A549 (cell line): ENCODE measurements at regions not wholly inside any gene's neighbourhood (a gene's known extent, or its start where the extent isn't known, plus 50 kb on each side); places are given as distances from the start of the nearest gene placed in this dataset.

ENCODE experiments used
- ATAC-seq, 2 experiments: fragments of 200-7000 bp in 1 of 2; fragments of >200 bp in 1 of 2; cut with Nextera tagmentation in 1 of 2; cut with Tn5 transposase in 1 of 2; 3 replicates each; pipeline versions ENCODE4 v1.8.0 to v1.9.1; 2018 to 2020; ENCODE audit warnings: mild to moderate bottlenecking in 1 of 2, moderate library complexity in 1 of 2
- CTCF ChIA-PET: fragments of 300-600 bp; sonication (Branson Sonifier 250); formaldehyde crosslinking; extraction: SDS; loops from one replicate; lab custom pipeline; 2021; ENCODE audit warnings: antibody characterized with exemption, inconsistent platforms; lab: Yijun Ruan, JAX
- POLR2A ChIA-PET: fragments of 350-600 bp; formaldehyde crosslinking; extraction: SDS; loops from one replicate; lab custom pipeline; 2021; ENCODE audit warnings: antibody characterized with exemption, inconsistent platforms; lab: Yijun Ruan, JAX
- DNase-seq, 2 experiments: peaks; one replicate each; pipeline versions ENCODE4 v3.0.0 to v3.0.0-alpha.2; 2011 to 2016; ENCODE audit warnings: low read depth in 1 of 2, low spot score in 1 of 2
- FAIRE-seq: peaks from 2 replicates; lab custom pipeline; 2011; peaks lifted over from hg19 to GRCh38; lab: Jason Lieb, UNC
- H3K27ac ChIP-seq, 2 experiments: fragments of >200 bp; sonication (Bioruptor Twin); formaldehyde crosslinking; 3 replicates each; pipeline ENCODE4 v1.5.1; 2016 to 2017
- H3K4me1 ChIP-seq: fragments of >200 bp; sonication (Bioruptor Twin); formaldehyde crosslinking; 3 replicates; pipeline ENCODE4 v1.6.1; 2016
- H3K4me2 ChIP-seq: fragments of >200 bp; sonication (Bioruptor Twin); formaldehyde crosslinking; 3 replicates; pipeline ENCODE4 v1.6.1; 2016
- H3K4me3 ChIP-seq: fragments of >200 bp; sonication (Bioruptor Twin); formaldehyde crosslinking; 3 replicates; pipeline ENCODE4 v1.5.1; 2016
- H3K9me3 ChIP-seq: fragments of >200 bp; sonication (Bioruptor Twin); formaldehyde crosslinking; 3 replicates; pipeline ENCODE4 v1.6.1; 2016
- CHD4 ChIP-seq: fragments of 200-600 bp; sonication (generic); IDR thresholded peaks from 2 replicates; pipeline ENCODE4 v1.6.1; 2016; ENCODE audit warnings: antibody characterized with exemption, mild to moderate bottlenecking, borderline replicate concordance
- CTCF ChIP-seq: fragments of >200 bp; sonication (Bioruptor Twin); formaldehyde crosslinking; IDR thresholded peaks from 3 replicates; pipeline ENCODE4 v1.5.1; 2016
- ESRRA ChIP-seq: fragments of 150-350 bp; IDR thresholded peaks from 2 replicates; pipeline ENCODE4 v1.6.1; 2014; ENCODE audit warnings: mild to moderate bottlenecking, low read length, borderline replicate concordance
- GATA3 ChIP-seq: IDR thresholded peaks from 2 replicates; pipeline ENCODE4 v1.6.1; 2012; ENCODE audit warnings: borderline replicate concordance
- HDAC2 ChIP-seq: fragments of 200-600 bp; sonication (generic); IDR thresholded peaks from 2 replicates; pipeline ENCODE4 v1.6.1; 2016
- HES2 ChIP-seq: fragments of >200 bp; sonication (Bioruptor Twin); formaldehyde crosslinking; IDR thresholded peaks from 2 replicates; pipeline ENCODE4 v1.6.1; 2016
- HMGXB4 ChIP-seq: fragments of 250-450 bp; sonication (Bioruptor Pico); IDR thresholded peaks from 2 replicates; pipeline ENCODE4 v1.5.0; 2021; ENCODE audit warnings: mild to moderate bottlenecking, moderate library complexity, borderline replicate concordance
- HOXA7 ChIP-seq: fragments of 250-450 bp; sonication (Bioruptor Pico); IDR thresholded peaks from 2 replicates; pipeline ENCODE4 v1.5.0; 2020; ENCODE audit warnings: mild to moderate bottlenecking, moderate library complexity
- HOXB5 ChIP-seq: fragments of 250-450 bp; sonication (Bioruptor Pico); IDR thresholded peaks from 2 replicates; pipeline ENCODE4 v1.5.0; 2020; ENCODE audit warnings: mild to moderate bottlenecking, moderate library complexity
- KDM1A ChIP-seq: fragments of 200-600 bp; sonication (generic); IDR thresholded peaks from 2 replicates; pipeline ENCODE4 v1.6.1; 2016; ENCODE audit warnings: low read depth, mild to moderate bottlenecking
- KDM5A ChIP-seq: fragments of 200-600 bp; sonication (generic); IDR thresholded peaks from 2 replicates; pipeline ENCODE4 v1.6.1; 2016; ENCODE audit warnings: antibody characterized with exemption, mild to moderate bottlenecking
- NFE2L2 ChIP-seq: fragments of 150-350 bp; conservative IDR thresholded peaks from 2 replicates; pipeline ENCODE4 v1.6.1; 2014; ENCODE audit warnings: low read length
- NR3C1 ChIP-seq: fragments of >200 bp; sonication (Bioruptor Twin); formaldehyde crosslinking; IDR thresholded peaks from 3 replicates; pipeline ENCODE4 v1.6.1; 2017
- POLR2AphosphoS2 ChIP-seq: conservative IDR thresholded peaks from 2 replicates; pipeline ENCODE4 v1.6.1; 2012; ENCODE audit warnings: low read length, improper control_type of control experiment, inconsistent platforms
- RCOR1 ChIP-seq: fragments of 150-350 bp; IDR thresholded peaks from 2 replicates; pipeline ENCODE4 v1.6.1; 2014; ENCODE audit warnings: antibody characterized with exemption, low read length, low read depth
- TFCP2L1 ChIP-seq: fragments of 250-450 bp; sonication (Bioruptor Pico); IDR thresholded peaks from 2 replicates; pipeline ENCODE4 v1.5.0; 2021; ENCODE audit warnings: mild to moderate bottlenecking
- TP53 ChIP-seq: fragments of 250-450 bp; sonication (Bioruptor Pico); IDR thresholded peaks from 2 replicates; pipeline ENCODE4 v1.5.0; 2021; ENCODE audit warnings: mild to moderate bottlenecking, moderate library complexity
- USF2 ChIP-seq: fragments of 450-650 bp; IDR thresholded peaks from 2 replicates; pipeline ENCODE4 v1.6.1; 2014; ENCODE audit warnings: antibody characterized with exemption
- ZFP36 ChIP-seq: fragments of 450-650 bp; IDR thresholded peaks from 2 replicates; pipeline ENCODE4 v1.6.1; 2014; ENCODE audit warnings: borderline replicate concordance; ENCODE audit not compliant: partially characterized antibody
- ZNF302 ChIP-seq: fragments of 250-450 bp; sonication (Bioruptor Pico); IDR thresholded peaks from 2 replicates; pipeline ENCODE4 v1.9.0; 2021; ENCODE audit warnings: inconsistent platforms, mild to moderate bottlenecking, moderate library complexity
- ZSCAN20 ChIP-seq: fragments of 250-450 bp; sonication (Bioruptor Pico); IDR thresholded peaks from 2 replicates; pipeline ENCODE4 v1.8.0; 2022; ENCODE audit warnings: mild to moderate bottlenecking, moderate library complexity
- WGBS: methylation state at CpG from one replicate; pipeline ENCODE4 v1.1.6; 2017; ENCODE audit errors: missing lambda C conversion rate; 5-methylcytosine and 5-hydroxymethylcytosine counted together
- TF ChIP-seq, protein P1 (sequence below): IDR thresholded peaks from 2 replicates; pipeline ENCODE4 v1.6.1; 2012; ENCODE audit warnings: low read depth, borderline replicate concordance
- TF ChIP-seq, protein P2 (sequence below): fragments of 150-350 bp; IDR thresholded peaks from 2 replicates; pipeline ENCODE4 v1.6.1; 2014; ENCODE audit warnings: low read depth, mild to moderate bottlenecking, low read length
- TF ChIP-seq, protein P3 (sequence below): IDR thresholded peaks from 2 replicates; pipeline ENCODE4 v1.6.1; 2012

GRCh38 chr16:79543219-79543618, 57.3 kb downstream of the MAF start:
- FAIRE-seq, result no peak

DNA sequence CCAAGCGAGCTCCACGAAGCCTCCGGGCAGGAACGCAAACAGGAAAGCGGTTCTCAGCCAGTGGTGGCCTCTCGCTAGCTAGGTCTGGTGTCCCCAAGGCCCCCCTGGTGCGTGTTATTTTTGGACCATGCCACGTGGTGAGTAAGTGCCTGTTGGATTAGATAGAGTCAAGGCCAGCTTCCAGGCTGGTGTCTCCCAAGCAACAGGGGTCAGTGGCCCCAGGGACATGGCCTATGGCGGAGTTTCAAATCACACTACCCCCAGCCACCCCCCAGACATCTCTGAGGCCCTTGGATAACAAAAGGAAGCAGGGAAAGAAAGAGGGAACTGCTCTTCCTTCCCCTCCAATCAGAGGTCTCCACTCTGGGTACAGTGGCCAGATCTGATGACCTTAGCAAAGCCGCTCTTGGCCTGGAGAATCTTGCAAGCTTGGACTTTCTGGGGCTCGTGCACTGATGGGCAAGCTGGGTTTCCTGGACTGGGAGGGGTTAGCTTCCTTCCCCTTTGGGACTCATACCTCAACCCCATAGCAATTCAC, 58.2 kb downstream of the MAF start:
- POLR2A ChIA-PET, result no interaction called here
- H3K4me2 ChIP-seq, result no peak overlapping the region
- FAIRE-seq (no peak), ATAC-seq (no peak), DNase-seq (no peak)
- H3K27ac ChIP-seq, result no peak overlapping the region
- no peak overlapping the region for H3K4me3 ChIP-seq
- TF ChIP-seq, protein P1, sequence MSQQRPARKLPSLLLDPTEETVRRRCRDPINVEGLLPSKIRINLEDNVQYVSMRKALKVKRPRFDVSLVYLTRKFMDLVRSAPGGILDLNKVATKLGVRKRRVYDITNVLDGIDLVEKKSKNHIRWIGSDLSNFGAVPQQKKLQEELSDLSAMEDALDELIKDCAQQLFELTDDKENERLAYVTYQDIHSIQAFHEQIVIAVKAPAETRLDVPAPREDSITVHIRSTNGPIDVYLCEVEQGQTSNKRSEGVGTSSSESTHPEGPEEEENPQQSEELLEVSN, result no peak
- TF ChIP-seq TP53 (CRISPR knock-in tag) (no peak), GATA3 (no peak), CHD4 (no peak), USF2 (no peak), HOXA7 (CRISPR knock-in tag) (no peak), NFE2L2 (no peak), CTCF (no peak), ZNF302 (CRISPR knock-in tag) (no peak), ESRRA (no peak), KDM5A (no peak), KDM1A (no peak), RCOR1 (no peak), POLR2AphosphoS2 (no peak), HDAC2 (no peak), NR3C1 (no peak), ZSCAN20 (CRISPR knock-in tag) (no peak)
- TF ChIP-seq, protein P2, sequence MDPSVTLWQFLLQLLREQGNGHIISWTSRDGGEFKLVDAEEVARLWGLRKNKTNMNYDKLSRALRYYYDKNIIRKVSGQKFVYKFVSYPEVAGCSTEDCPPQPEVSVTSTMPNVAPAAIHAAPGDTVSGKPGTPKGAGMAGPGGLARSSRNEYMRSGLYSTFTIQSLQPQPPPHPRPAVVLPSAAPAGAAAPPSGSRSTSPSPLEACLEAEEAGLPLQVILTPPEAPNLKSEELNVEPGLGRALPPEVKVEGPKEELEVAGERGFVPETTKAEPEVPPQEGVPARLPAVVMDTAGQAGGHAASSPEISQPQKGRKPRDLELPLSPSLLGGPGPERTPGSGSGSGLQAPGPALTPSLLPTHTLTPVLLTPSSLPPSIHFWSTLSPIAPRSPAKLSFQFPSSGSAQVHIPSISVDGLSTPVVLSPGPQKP, result no peak
- TF ChIP-seq, protein P3, sequence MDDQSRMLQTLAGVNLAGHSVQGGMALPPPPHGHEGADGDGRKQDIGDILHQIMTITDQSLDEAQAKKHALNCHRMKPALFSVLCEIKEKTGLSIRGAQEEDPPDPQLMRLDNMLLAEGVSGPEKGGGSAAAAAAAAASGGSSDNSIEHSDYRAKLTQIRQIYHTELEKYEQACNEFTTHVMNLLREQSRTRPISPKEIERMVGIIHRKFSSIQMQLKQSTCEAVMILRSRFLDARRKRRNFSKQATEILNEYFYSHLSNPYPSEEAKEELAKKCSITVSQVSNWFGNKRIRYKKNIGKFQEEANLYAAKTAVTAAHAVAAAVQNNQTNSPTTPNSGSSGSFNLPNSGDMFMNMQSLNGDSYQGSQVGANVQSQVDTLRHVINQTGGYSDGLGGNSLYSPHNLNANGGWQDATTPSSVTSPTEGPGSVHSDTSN, result no peak
- H3K4me1 ChIP-seq, result no peaks in the 10 kb centered on the region
- H3K9me3 ChIP-seq, result no peaks in the 10 kb centered on the region
- CTCF ChIA-PET, result interaction anchor here (0.8 kb wide), 1 partner anchor 1482 kb away, joined by 3 read pairs; no protein-coding TSS in a partner anchor
- WGBS, result 58% methylated on average over 9 of the region's 11 CpGs

More at GRCh38 chr16:79543219-79543618, 57.3 kb downstream of the MAF start:
- ChIA-PET POLR2A (no interaction called here), CTCF (interaction anchor here (1.1 kb wide), 2 partner anchors 923 to 996 kb away, joined by 3 read pairs; no protein-coding TSS in a partner anchor)
- Histone ChIP-seq H3K27ac (no peak overlapping the region), H3K4me2 (no peak overlapping the region), H3K4me3 (no peak overlapping the region), H3K4me1 (no peaks in the 10 kb centered on the region), H3K9me3 (no peaks in the 10 kb centered on the region)
- DNase-seq, result no peak
- no peak for TF ChIP-seq HOXA7 (CRISPR knock-in tag)
- TF ChIP-seq HMGXB4 (CRISPR knock-in tag), result no peak
- no peak for TF ChIP-seq HOXB5 (CRISPR knock-in tag)
- no peak for TF ChIP-seq TP53 (CRISPR knock-in tag)
- TF ChIP-seq ZFP36, result no peak
- no peak for TF ChIP-seq TFCP2L1
- no peak for TF ChIP-seq HES2
- WGBS, result 69% methylated on average over 8 of the region's 8 CpGs
- no peak for ATAC-seq
